Mesendoderm (in vitro differentiated cells): ENCODE measurements at regions not wholly inside any gene's neighbourhood (a gene's known extent, or its start where the extent isn't known, plus 50 kb on each side); places are given as distances from the start of the nearest gene placed in this dataset.

Experiments used
- DNase-seq: peaks from one replicate; pipeline ENCODE4 v3.0.0; 2013
- H2AK5ac ChIP-seq: 2 replicates; pipeline ENCODE4 v1.6.1; 2013; ENCODE audit warnings: low read length, inconsistent platforms
- H2BK120ac ChIP-seq: 2 replicates; pipeline ENCODE4 v1.6.1; 2013; ENCODE audit warnings: low read depth, mild to moderate bottlenecking, low read length, moderate library complexity, mixed read lengths
- H2BK15ac ChIP-seq: replicated peaks from 2 replicates; pipeline ENCODE4 v1.6.1; 2013; ENCODE audit warnings: low read depth, mild to moderate bottlenecking, moderate library complexity
- H2BK5ac ChIP-seq: 2 replicates; pipeline ENCODE4 v1.6.1; 2013; ENCODE audit warnings: low read length, inconsistent platforms
- H3K18ac ChIP-seq: 2 replicates; pipeline ENCODE4 v1.6.1; 2013; ENCODE audit warnings: mild to moderate bottlenecking, low read length, mixed read lengths
- H3K23ac ChIP-seq: one replicate; pipeline ENCODE4 v1.6.1; 2013; ENCODE audit warnings: low read length
- H3K27ac ChIP-seq: 2 replicates; pipeline ENCODE4 v1.5.1; 2013; ENCODE audit warnings: low read depth, mild to moderate bottlenecking, inconsistent platforms, low read length, moderate library complexity
- H3K27me3 ChIP-seq: 2 replicates; pipeline ENCODE4 v1.6.1; 2013; ENCODE audit warnings: low read length, control low read depth, mild to moderate bottlenecking, inconsistent platforms; ENCODE audit not compliant: insufficient read depth, poor library complexity
- H3K36me3 ChIP-seq: 2 replicates; pipeline ENCODE4 v1.6.1; 2013; ENCODE audit warnings: low read length, inconsistent platforms; ENCODE audit not compliant: control insufficient read depth, insufficient read depth
- H3K4ac ChIP-seq: one replicate; pipeline ENCODE4 v1.6.1; 2013; ENCODE audit warnings: low read depth, mild to moderate bottlenecking, low read length, moderate library complexity
- H3K4me1 ChIP-seq: 2 replicates; pipeline ENCODE4 v1.6.1; 2013; ENCODE audit warnings: low read depth, low read length, inconsistent platforms; ENCODE audit not compliant: control insufficient read depth
- H3K4me2 ChIP-seq: 2 replicates; pipeline ENCODE4 v1.6.1; 2013; ENCODE audit warnings: low read length
- H3K4me3 ChIP-seq: 2 replicates; pipeline ENCODE4 v1.5.1; 2013; ENCODE audit warnings: mild to moderate bottlenecking, low read length
- H3K56ac ChIP-seq: one replicate; pipeline ENCODE4 v1.6.1; 2013; ENCODE audit warnings: low read length
- H3K79me1 ChIP-seq: 2 replicates; pipeline ENCODE4 v1.6.1; 2013; ENCODE audit warnings: low read length, inconsistent platforms
- H3K79me2 ChIP-seq: 2 replicates; pipeline ENCODE4 v1.6.1; 2013; ENCODE audit warnings: mild to moderate bottlenecking, low read length; ENCODE audit not compliant: control insufficient read depth, insufficient read depth
- H3K9ac ChIP-seq: 2 replicates; pipeline ENCODE4 v1.6.1; 2013; ENCODE audit warnings: low read length, inconsistent platforms
- H4K5ac ChIP-seq: one replicate; pipeline ENCODE4 v1.6.1; 2013; ENCODE audit warnings: low read length
- H4K8ac ChIP-seq: one replicate; pipeline ENCODE4 v1.6.1; 2013; ENCODE audit warnings: low read depth, mild to moderate bottlenecking, control low read depth, low read length, moderate library complexity
- WGBS: extraction: QIAGEN DNeasy Blood & Tissue Kit; methylation state at CpG from one replicate; pipeline ENCODE4 v1.1.7; 2013; ENCODE audit warnings: low lambda C conversion rate, missing lambda C conversion rate; ENCODE audit not compliant: insufficient coverage; ENCODE audit errors: extremely low coverage; 5-methylcytosine and 5-hydroxymethylcytosine counted together

DNA sequence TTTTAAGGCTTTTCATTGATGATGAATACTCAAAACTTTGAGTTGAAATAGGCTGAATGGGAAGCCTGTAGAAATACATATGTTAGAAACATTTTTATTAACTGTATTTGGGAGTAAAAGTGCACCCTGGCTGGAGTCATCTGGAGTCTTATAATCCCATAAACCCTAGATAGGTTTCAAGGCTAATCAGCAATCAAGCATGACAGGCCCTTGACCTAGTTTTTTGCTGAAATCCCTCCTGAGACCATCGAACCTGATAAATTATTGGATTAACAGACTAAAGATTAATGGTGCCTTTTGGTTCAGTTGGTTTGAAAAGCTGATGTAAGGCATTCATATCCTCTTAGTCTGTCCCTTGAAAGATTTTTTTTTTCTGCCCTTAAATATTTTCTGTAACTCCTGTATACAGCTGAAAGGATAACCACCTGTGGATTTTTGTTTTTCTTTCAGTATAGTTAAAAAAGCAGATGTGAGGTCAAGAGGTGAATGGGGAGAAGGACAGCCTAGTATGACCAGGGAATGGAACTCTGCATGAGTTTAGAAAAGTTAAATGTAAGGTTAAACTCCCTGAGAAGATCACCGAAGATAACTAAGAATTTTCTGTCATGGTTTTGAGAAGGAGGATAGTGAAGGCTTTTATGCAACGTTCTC lies 69.4 kb upstream of the STXBP5L start:
- Histone ChIP-seq H3K4me1 (no peaks in the 10 kb centered on the region), H3K18ac (no peak overlapping the region), H2BK120ac (no peak overlapping the region), H3K56ac (no peak overlapping the region), H3K36me3 (no peaks in the 10 kb centered on the region), H4K5ac (no peak overlapping the region), H3K4ac (no peak overlapping the region), H3K79me1 (no peaks in the 10 kb centered on the region), H4K8ac (no peak overlapping the region), H3K4me2 (no peak overlapping the region), H2AK5ac (no peak overlapping the region), H3K27ac (no peak overlapping the region), H3K23ac (no peak overlapping the region), H3K9ac (no peak overlapping the region), H2BK5ac (no peak overlapping the region), H3K27me3 (no peaks in the 10 kb centered on the region), H2BK15ac (no peak overlapping the region), H3K4me3 (no peak overlapping the region), H3K79me2 (no peaks in the 10 kb centered on the region)
- DNase-seq, result no peak
- no CpG with 5 or more reads among the region's 3 CpGs for WGBS

DNA sequence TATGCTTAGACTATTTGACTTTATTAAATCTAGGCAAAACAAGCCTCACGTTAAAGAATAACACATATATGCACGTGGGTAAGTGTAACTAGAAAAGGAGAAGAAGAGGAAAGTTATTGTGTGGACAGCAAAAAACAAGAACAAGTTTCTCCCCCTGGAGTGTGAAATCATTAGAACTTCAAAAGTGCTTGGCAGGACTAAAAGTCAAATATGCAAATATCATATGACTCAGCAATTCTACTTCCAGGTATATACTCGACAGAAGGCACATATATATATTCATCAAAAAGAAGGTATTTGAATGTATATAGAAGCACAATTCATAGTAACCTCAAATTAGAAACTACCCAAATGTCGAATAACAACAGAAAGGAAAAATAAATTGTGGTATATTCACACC lies 68.9 kb upstream of the STXBP5L start:
- no peak overlapping the region for H3K27ac ChIP-seq
- H3K79me1 ChIP-seq, result no peaks in the 10 kb centered on the region
- no peak overlapping the region for H3K56ac ChIP-seq
- no peak for DNase-seq
- no peak overlapping the region for H3K9ac ChIP-seq
- H2BK5ac ChIP-seq, result no peak overlapping the region
- no peak overlapping the region for H3K4ac ChIP-seq
- no peaks in the 10 kb centered on the region for H3K4me1 ChIP-seq
- H4K8ac ChIP-seq, result no peak overlapping the region
- H2AK5ac ChIP-seq, result no peak overlapping the region
- H3K4me2 ChIP-seq, result no peak overlapping the region
- H3K23ac ChIP-seq, result no peak overlapping the region
- H3K4me3 ChIP-seq, result no peak overlapping the region
- no peaks in the 10 kb centered on the region for H3K79me2 ChIP-seq
- no peak overlapping the region for H2BK15ac ChIP-seq
- no peak overlapping the region for H3K18ac ChIP-seq
- no CpG with 5 or more reads among the region's 4 CpGs for WGBS
- no peak overlapping the region for H2BK120ac ChIP-seq
- no peak overlapping the region for H4K5ac ChIP-seq
- no peaks in the 10 kb centered on the region for H3K27me3 ChIP-seq
- H3K36me3 ChIP-seq, result no peaks in the 10 kb centered on the region

DNA sequence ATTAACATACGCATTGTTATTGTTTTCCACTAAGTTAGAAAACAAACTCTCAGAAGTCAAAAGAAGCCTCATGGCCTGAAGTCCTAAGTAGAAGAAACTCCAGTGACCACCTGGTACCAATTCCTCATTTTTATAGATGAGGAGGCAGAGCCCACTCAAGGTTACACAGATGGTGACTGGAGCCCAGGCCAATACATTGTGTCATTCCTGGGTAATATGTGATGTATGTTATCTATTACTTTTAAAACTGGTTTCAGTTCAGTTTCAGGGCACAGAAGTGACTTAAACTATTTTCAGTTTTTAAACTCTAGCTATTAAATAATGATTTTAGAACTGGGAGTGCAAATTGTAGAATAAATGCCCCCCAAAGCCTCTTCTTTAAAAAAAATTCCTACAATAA lies 66.7 kb upstream of the STXBP5L start:
- Histone ChIP-seq H3K27me3 (no peaks in the 10 kb centered on the region), H2BK5ac (no peak overlapping the region), H3K9ac (no peak overlapping the region), H2BK15ac (no peak overlapping the region), H3K18ac (no peak overlapping the region), H4K5ac (no peak overlapping the region), H3K23ac (no peak overlapping the region), H4K8ac (no peak overlapping the region), H2BK120ac (no peak overlapping the region), H3K36me3 (no peaks in the 10 kb centered on the region), H3K4me3 (no peak overlapping the region), H3K4me1 (no peaks in the 10 kb centered on the region), H3K79me2 (no peaks in the 10 kb centered on the region), H3K56ac (no peak overlapping the region), H3K27ac (no peak overlapping the region), H2AK5ac (no peak overlapping the region), H3K4me2 (no peak overlapping the region), H3K4ac (no peak overlapping the region), H3K79me1 (no peaks in the 10 kb centered on the region)
- no peak for DNase-seq
- no CpG with 5 or more reads among the region's 1 CpG for WGBS

DNA sequence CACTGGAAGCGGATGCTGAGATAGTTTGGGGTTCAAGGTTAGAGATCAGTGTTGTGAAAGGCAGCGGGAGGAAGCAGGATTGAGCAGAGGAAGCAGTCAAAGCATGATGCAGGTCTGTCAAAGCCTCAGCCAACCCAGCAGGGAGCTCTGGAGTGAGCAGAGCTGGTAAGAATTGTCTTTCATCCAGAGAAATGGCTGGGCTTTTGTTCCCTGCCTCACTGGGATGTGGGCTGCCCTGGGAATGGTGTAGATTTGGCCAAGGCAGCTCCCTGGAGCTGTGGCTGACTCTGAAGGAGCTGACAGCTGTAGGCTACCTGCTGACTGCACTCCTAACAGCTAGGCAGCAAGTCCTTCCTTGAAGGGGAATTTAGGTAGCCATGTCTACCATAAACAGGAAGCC lies 61.9 kb upstream of the STXBP5L start:
- no peaks in the 10 kb centered on the region for H3K79me2 ChIP-seq
- no peaks in the 10 kb centered on the region for H3K27me3 ChIP-seq
- H3K27ac ChIP-seq, result no peak overlapping the region
- no peak overlapping the region for H2BK5ac ChIP-seq
- WGBS, result no CpG with 5 or more reads among the region's 2 CpGs
- H3K79me1 ChIP-seq, result no peaks in the 10 kb centered on the region
- H3K56ac ChIP-seq, result no peak overlapping the region
- peak; percentile 75 for DNase-seq
- H3K4me2 ChIP-seq, result no peak overlapping the region
- H3K18ac ChIP-seq, result no peak overlapping the region
- no peak overlapping the region for H3K23ac ChIP-seq
- H2BK15ac ChIP-seq, result no peak overlapping the region
- H3K4me1 ChIP-seq, result no peaks in the 10 kb centered on the region
- no peak overlapping the region for H4K5ac ChIP-seq
- H3K4me3 ChIP-seq, result no peak overlapping the region
- no peak overlapping the region for H4K8ac ChIP-seq
- H2AK5ac ChIP-seq, result no peak overlapping the region
- H3K36me3 ChIP-seq, result no peaks in the 10 kb centered on the region
- no peak overlapping the region for H2BK120ac ChIP-seq
- H3K9ac ChIP-seq, result no peak overlapping the region
- no peak overlapping the region for H3K4ac ChIP-seq

DNA sequence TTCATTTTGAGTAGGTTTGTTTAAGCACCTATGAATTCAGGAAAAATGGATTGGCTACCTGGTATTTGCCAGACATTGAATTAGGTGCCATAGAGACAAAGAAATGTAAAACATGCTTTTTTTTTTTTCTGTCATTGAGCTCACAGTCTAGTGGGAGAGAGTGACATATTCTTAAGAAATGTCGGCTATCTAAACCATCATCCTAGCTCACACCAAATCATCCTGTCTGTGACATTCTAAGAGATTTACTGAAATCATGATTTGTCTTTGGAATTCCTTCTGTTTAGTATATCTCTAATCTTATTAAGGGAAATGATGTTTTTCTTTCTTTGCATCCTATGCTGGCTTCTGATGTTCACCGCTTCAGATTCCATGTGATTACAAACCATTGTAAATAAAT lies 59.5 kb upstream of the STXBP5L start:
- Histone ChIP-seq H2AK5ac (no peak overlapping the region), H3K27ac (no peak overlapping the region)

More for the DNA sequence above, 59.5 kb upstream of the STXBP5L start:
- Histone ChIP-seq H3K23ac (no peak overlapping the region), H3K56ac (no peak overlapping the region), H3K79me1 (no peaks in the 10 kb centered on the region), H2BK15ac (no peak overlapping the region), H3K4me3 (no peak overlapping the region), H3K79me2 (no peaks in the 10 kb centered on the region), H4K8ac (no peak overlapping the region), H2BK120ac (no peak overlapping the region), H3K4me1 (peaks cover 2% of the 10 kb centered on the region), H4K5ac (no peak overlapping the region), H3K36me3 (no peaks in the 10 kb centered on the region), H3K4ac (no peak overlapping the region), H2BK5ac (no peak overlapping the region), H3K9ac (no peak overlapping the region), H3K27me3 (no peaks in the 10 kb centered on the region), H3K4me2 (no peak overlapping the region), H3K18ac (no peak overlapping the region)
- no peak for DNase-seq
- WGBS, result no CpG with 5 or more reads among the region's 2 CpGs
